CD14-positive monocyte (primary cell): ENCODE measurements at regions not wholly inside any gene's neighbourhood (a gene's known extent, or its start where the extent isn't known, plus 50 kb on each side); places are given as distances from the start of the nearest gene placed in this dataset.

ENCODE experiments used
- DNase-seq, 3 donors: peaks; one replicate each; pipeline ENCODE4 v3.0.0-alpha.2; 2011 to 2022
- H2AFZ ChIP-seq: 2 replicates; pipeline ENCODE4 v1.6.0; 2012; ENCODE audit warnings: mild to moderate bottlenecking, low read depth, low read length, inconsistent platforms; ENCODE audit not compliant: insufficient read depth, poor library complexity, severe bottlenecking
- H3K27ac ChIP-seq, 2 donors: 1 replicate in 1 of 2; 2 replicates in 1 of 2; pipeline ENCODE4 v1.5.1; 2012 to 2013; ENCODE audit warnings: low read length in 2 of 2, control low read depth in 1 of 2, inconsistent platforms in 1 of 2, low read depth in 1 of 2, mild to moderate bottlenecking in 1 of 2
- H3K27me3 ChIP-seq, 2 donors: one replicate each; pipeline versions ENCODE4 v1.6.0 to v1.6.1; 2011 to 2013; ENCODE audit warnings: low read length in 2 of 2; ENCODE audit not compliant: control insufficient read depth in 2 of 2, insufficient read depth in 2 of 2
- H3K36me3 ChIP-seq, 2 donors: replicated peaks in 1 of 2; 1 replicate in 1 of 2; 2 replicates in 1 of 2; pipeline versions ENCODE4 v1.5.1 to v1.6.1; 2012 to 2013; ENCODE audit warnings: low read length in 2 of 2, control low read depth in 1 of 2, inconsistent platforms in 1 of 2, mild to moderate bottlenecking in 1 of 2; ENCODE audit not compliant: insufficient read depth in 2 of 2, control insufficient read depth in 1 of 2
- H3K4me1 ChIP-seq, 2 donors: 1 replicate in 1 of 2; 2 replicates in 1 of 2; pipeline versions ENCODE4 v1.5.1 to v1.6.1; 2012 to 2013; ENCODE audit warnings: low read length in 2 of 2, control low read depth in 1 of 2, inconsistent platforms in 1 of 2, mild to moderate bottlenecking in 1 of 2, moderate library complexity in 1 of 2; ENCODE audit not compliant: insufficient read depth in 2 of 2, control insufficient read depth in 1 of 2
- H3K4me2 ChIP-seq: replicated peaks from 2 replicates; pipeline ENCODE3; 2012; ENCODE audit warnings: low read length, moderate library complexity, mild to moderate bottlenecking; ENCODE audit not compliant: poor library complexity, severe bottlenecking; ENCODE audit errors: extremely low read depth
- H3K4me3 ChIP-seq, 3 experiments: fragments of 200-600 bp in 1 of 3; sonication (generic) in 1 of 3; replicated peaks in 1 of 3; 1 replicate in 2 of 3; 2 replicates in 1 of 3; pipeline ENCODE4 v1.5.1; 2011 to 2013; ENCODE audit warnings: low read length in 3 of 3, mild to moderate bottlenecking in 3 of 3, control low read depth in 2 of 3, low read depth in 2 of 3, inconsistent platforms in 1 of 3, moderate library complexity in 1 of 3
- H3K79me2 ChIP-seq: 2 replicates; pipeline ENCODE4 v1.6.0; 2012; ENCODE audit warnings: mild to moderate bottlenecking, control low read depth, inconsistent platforms, low read length, moderate library complexity; ENCODE audit not compliant: insufficient read depth
- H3K9ac ChIP-seq: 2 replicates; pipeline ENCODE4 v1.6.0; 2017; ENCODE audit warnings: low read length, mild to moderate bottlenecking; ENCODE audit not compliant: insufficient read depth, poor library complexity, severe bottlenecking
- H3K9me3 ChIP-seq, 2 donors: replicated peaks in 1 of 2; 1 replicate in 1 of 2; 2 replicates in 1 of 2; pipeline versions ENCODE4 v1.5.1 to v1.6.1; 2012 to 2013; ENCODE audit warnings: low read length in 2 of 2, control low read depth in 1 of 2; ENCODE audit not compliant: control insufficient read depth in 1 of 2, insufficient read depth in 1 of 2
- H4K20me1 ChIP-seq: 2 replicates; pipeline ENCODE4 v1.6.0; 2012; ENCODE audit warnings: mild to moderate bottlenecking, low read length, control low read depth, moderate library complexity; ENCODE audit not compliant: insufficient read depth
- H3K27ac Mint-ChIP-seq, 7 donors: one replicate each; pipeline ENCODE4 v1.8.0; 2020; ENCODE audit warnings: mild to moderate bottlenecking in 7 of 7, mixed read lengths in 7 of 7, moderate library complexity in 6 of 7, inconsistent platforms in 2 of 7
- H3K27me3 Mint-ChIP-seq, 3 donors: one replicate each; pipeline ENCODE4 v1.8.0; 2021 to 2022; ENCODE audit warnings: low read depth in 3 of 3, mild to moderate bottlenecking in 3 of 3, mixed read lengths in 3 of 3, moderate library complexity in 3 of 3, inconsistent platforms in 1 of 3
- H3K36me3 Mint-ChIP-seq, 2 donors: one replicate each; pipeline ENCODE4 v1.8.0; 2020; ENCODE audit warnings: mixed read lengths in 2 of 2, inconsistent platforms in 1 of 2, mild to moderate bottlenecking in 1 of 2
- H3K4me1 Mint-ChIP-seq: one replicate; pipeline ENCODE4 v1.8.0; 2020; ENCODE audit warnings: mild to moderate bottlenecking, mixed read lengths
- H3K4me3 Mint-ChIP-seq, 2 donors: one replicate each; pipeline ENCODE4 v1.8.0; 2020; ENCODE audit warnings: mild to moderate bottlenecking in 2 of 2, mixed read lengths in 2 of 2, moderate library complexity in 1 of 2
- H3K9me3 Mint-ChIP-seq, 7 donors: one replicate each; pipeline ENCODE4 v1.8.0; 2020 to 2022; ENCODE audit warnings: mixed read lengths in 7 of 7, mild to moderate bottlenecking in 6 of 7, moderate library complexity in 6 of 7, inconsistent platforms in 2 of 7
- CTCF ChIP-seq: fragments of 200-600 bp; IDR thresholded peaks from one replicate; pipeline ENCODE4 v1.8.0; 2022; ENCODE audit warnings: antibody characterized with exemption, mild to moderate bottlenecking
- WGBS: methylation state at CpG from one replicate; pipeline ENCODE4 v1.1.5; 2013; ENCODE audit warnings: missing lambda C conversion rate; ENCODE audit not compliant: insufficient coverage; 5-methylcytosine and 5-hydroxymethylcytosine counted together
- intact Hi-C, 2 donors: fragments of 100-400 bp; cut with micrococcal nuclease; formaldehyde crosslinking; loops; one replicate each; pipeline versions ENCODE4 v1.15.0 to v1.15.1; 2023

- Mint-ChIP-seq H3K27me3 (peaks cover 0 to 2% (median 0%) of the 10 kb centered on the region in 3 donors), H3K4me1 (no peaks in the 10 kb centered on the region), H3K27ac (no peak overlapping the region), H3K4me3 (no peak overlapping the region), H3K36me3 (no peaks in the 10 kb centered on the region), H3K9me3 (peaks cover 0 to 2% (median 0%) of the 10 kb centered on the region in 7 donors)
- Histone ChIP-seq H3K9ac (no peak overlapping the region), H3K36me3 (no peaks in the 10 kb centered on the region), H3K4me1 (no peaks in the 10 kb centered on the region), H3K4me2 (no peak overlapping the region), H3K27ac (no peak overlapping the region), H2AFZ (no peak overlapping the region), H3K79me2 (no peaks in the 10 kb centered on the region), H3K9me3 (no peaks in the 10 kb centered on the region), H3K27me3 (no peaks in the 10 kb centered on the region), H4K20me1 (no peaks in the 10 kb centered on the region), H3K4me3 (no peak overlapping the region)
- no CpG with 5 or more reads among the region's 2 CpGs for WGBS
- DNase-seq = no peak
- TF ChIP-seq CTCF = no peak
- intact Hi-C loops = no loop called here
Observed at GRCh38 chr11:105466582-105467228, 143.2 kb upstream of the GRIA4 start.

DNA sequence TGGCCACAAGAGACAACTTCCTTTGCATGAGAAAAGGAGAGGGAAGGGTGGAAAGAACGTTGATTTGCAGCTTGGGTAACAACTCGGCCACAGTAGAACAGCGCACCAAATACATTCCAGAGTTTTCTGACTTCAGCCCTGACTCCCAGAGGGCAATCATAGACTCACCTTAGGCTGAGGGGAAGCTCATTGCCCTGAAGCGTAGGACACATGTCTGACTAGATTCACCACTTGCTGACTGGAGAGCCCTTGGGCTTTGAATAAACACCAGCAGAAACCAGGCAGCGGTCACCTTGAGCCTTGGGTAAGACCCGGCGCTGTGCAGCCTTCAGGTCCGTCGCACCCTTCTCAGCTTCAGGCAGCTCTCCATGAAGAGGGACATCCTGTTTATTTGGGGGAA lies 151.8 kb upstream of the GRIA4 start:
- no peaks in the 10 kb centered on the region for H3K36me3 ChIP-seq
- H3K9ac ChIP-seq = no peak overlapping the region
- no peak overlapping the region for H3K27ac Mint-ChIP-seq
- H3K4me3 ChIP-seq = no peak overlapping the region
- no peak for TF ChIP-seq CTCF
- no peak overlapping the region for H3K4me3 Mint-ChIP-seq
- H3K79me2 ChIP-seq = no peaks in the 10 kb centered on the region
- 97% methylated on average over 4 of the region's 9 CpGs for WGBS
- no peak for DNase-seq
- H3K27me3 Mint-ChIP-seq = no peaks in the 10 kb centered on the region
- H3K27ac ChIP-seq = no peak overlapping the region
- H3K4me2 ChIP-seq = no peak overlapping the region
- peaks cover 0 to 14% of the 10 kb centered on the region in 2 donors for H3K9me3 ChIP-seq
- H3K4me1 ChIP-seq = no peaks in the 10 kb centered on the region
- peaks cover 0 to 13% (median 10%) of the 10 kb centered on the region in 7 donors for H3K9me3 Mint-ChIP-seq
- no peaks in the 10 kb centered on the region for H3K4me1 Mint-ChIP-seq
- intact Hi-C loops = no loop called here
- H3K36me3 Mint-ChIP-seq = no peaks in the 10 kb centered on the region
- no peaks in the 10 kb centered on the region for H3K27me3 ChIP-seq
- no peaks in the 10 kb centered on the region for H4K20me1 ChIP-seq
- no peak overlapping the region for H2AFZ ChIP-seq
